HCT116 (cell line): ENCODE measurements at regions not wholly inside any gene's neighbourhood (a gene's known extent, or its start where the extent isn't known, plus 50 kb on each side); places are given as distances from the start of the nearest gene placed in this dataset.

Source experiments
- ATAC-seq: fragments of 200-7000 bp; cut with Tn5 transposase; 2 replicates; pipeline ENCODE4 v1.9.1; 2020; ENCODE audit warnings: mild to moderate bottlenecking, moderate library complexity
- BruUV-seq: library from RNA; stranded (reverse); fragments of 400-500 nt; replicated peaks from 2 replicates; lab custom pipeline; 2021; lab: Mats Ljungman, UMichigan
- CTCF ChIA-PET: fragments of 300-600 bp; sonication (Branson Sonifier 250); formaldehyde crosslinking; loops from one replicate; lab custom pipeline; 2021; ENCODE audit warnings: antibody characterized with exemption; lab: Charles Lee
- POLR2A ChIA-PET: fragments of 300-600, 350-600 bp; sonication (Branson Sonifier 250); formaldehyde crosslinking; loops from one replicate; lab custom pipeline; 2021; ENCODE audit warnings: antibody characterized with exemption; lab: Charles Lee
- RAD21 ChIA-PET, 2 experiments: fragments of 300-600 bp; sonication (Branson Sonifier 250); formaldehyde crosslinking; loops; one replicate each; lab custom pipeline; 2023; ENCODE audit warnings: low total read pairs in 2 of 2; ENCODE audit not compliant: uncharacterized antibody in 2 of 2, unreplicated experiment in 2 of 2, low non-redundant PET in 1 of 2; lab: Charles Lee
- DNase-seq: peaks from one replicate; pipeline ENCODE4 v3.0.0-alpha.2; 2010; ENCODE audit warnings: low read depth, low spot score
- H2AFZ ChIP-seq: fragments of 200-600 bp; shearing (Covaris generic), sonication (generic); 2 replicates; pipeline ENCODE4 v1.6.1; 2017; ENCODE audit warnings: low read depth, mixed run types, mixed read lengths, antibody characterized with exemption, low read length; ENCODE audit not compliant: poor library complexity, severe bottlenecking
- H3K27ac ChIP-seq: 2 replicates; pipeline ENCODE4 v1.5.1; 2012; ENCODE audit warnings: low read depth, low read length
- H3K27me3 ChIP-seq: fragments of 200-600 bp; sonication (generic); 2 replicates; pipeline ENCODE4 v1.6.1; 2016; ENCODE audit warnings: mixed run types, low read length, mixed read lengths; ENCODE audit not compliant: insufficient read depth
- H3K36me3 ChIP-seq, 2 experiments: fragments of 200-500 bp in 1 of 2; fragments of 200-600 bp in 1 of 2; sonication (Bioruptor generic) in 1 of 2; sonication (generic) in 1 of 2; 2 replicates each; pipeline versions ENCODE4 v1.5.1 to v1.6.1; 2014 to 2016; ENCODE audit warnings: low read length in 2 of 2, inconsistent platforms in 1 of 2, mixed read lengths in 1 of 2, mixed run types in 1 of 2; ENCODE audit not compliant: insufficient read depth in 2 of 2, control insufficient read depth in 1 of 2
- H3K4me1 ChIP-seq, 2 experiments: fragments of 200-600 bp in 1 of 2; sonication (generic) in 1 of 2; 2 replicates each; pipeline versions ENCODE4 v1.5.1 to v1.6.1; 2012 to 2017; ENCODE audit warnings: low read length in 2 of 2, inconsistent platforms in 1 of 2, mild to moderate bottlenecking in 1 of 2, mixed read lengths in 1 of 2, mixed run types in 1 of 2, moderate library complexity in 1 of 2; ENCODE audit not compliant: insufficient read depth in 2 of 2, control insufficient read depth in 1 of 2
- H3K4me2 ChIP-seq: fragments of 200-600 bp; sonication (generic); 2 replicates; pipeline ENCODE4 v1.6.1; 2017; ENCODE audit warnings: mixed run types, low read length, mixed read lengths
- H3K4me3 ChIP-seq, 2 experiments: fragments of 200-600 bp in 1 of 2; sonication (generic) in 1 of 2; replicated peaks in 1 of 2; 2 replicates each; pipeline ENCODE4 v1.5.1; 2011 to 2016; ENCODE audit warnings: low read length in 2 of 2, control low read depth in 1 of 2, low read depth in 1 of 2, mild to moderate bottlenecking in 1 of 2, mixed read lengths in 1 of 2, mixed run types in 1 of 2
- H3K79me2 ChIP-seq: fragments of 200-600 bp; sonication (generic); 2 replicates; pipeline ENCODE4 v1.6.1; 2017; ENCODE audit warnings: mild to moderate bottlenecking, mixed run types, low read length, moderate library complexity, mixed read lengths; ENCODE audit not compliant: insufficient read depth
- H3K9ac ChIP-seq: fragments of 200-600 bp; sonication (generic); 2 replicates; pipeline ENCODE4 v1.6.1; 2016; ENCODE audit warnings: low read length, mixed read lengths
- H3K9me2 ChIP-seq: fragments of 200-600 bp; sonication (generic), shearing (Covaris generic); 2 replicates; pipeline ENCODE4 v1.6.1; 2017; ENCODE audit warnings: mixed run types, mild to moderate bottlenecking, moderate library complexity; ENCODE audit not compliant: insufficient read depth
- H3K9me3 ChIP-seq, 2 experiments: fragments of 200-500 bp in 1 of 2; fragments of 200-600 bp in 1 of 2; sonication (Bioruptor generic) in 1 of 2; sonication (generic) in 1 of 2; 2 replicates each; pipeline ENCODE4 v1.6.1; 2014 to 2017; ENCODE audit warnings: low read length in 2 of 2, mixed read lengths in 2 of 2, inconsistent platforms in 1 of 2, low read depth in 1 of 2, mild to moderate bottlenecking in 1 of 2, mixed run types in 1 of 2, moderate library complexity in 1 of 2; ENCODE audit not compliant: control insufficient read depth in 1 of 2, insufficient read depth in 1 of 2
- H4K20me1 ChIP-seq: fragments of 200-600 bp; sonication (generic), shearing (Covaris generic); 2 replicates; pipeline ENCODE4 v1.6.1; 2017; ENCODE audit warnings: mixed run types, mild to moderate bottlenecking, moderate library complexity; ENCODE audit not compliant: insufficient read depth
- CBX3 ChIP-seq: IDR thresholded peaks from 2 replicates; pipeline ENCODE4 v1.6.1; 2012; ENCODE audit warnings: low read depth
- CTCF ChIP-seq, 3 experiments: fragments of 200-600 bp in 1 of 3; sonication (generic) in 1 of 3; IDR thresholded peaks in 2 of 3; conservative IDR thresholded peaks in 1 of 3; 2 replicates each; pipeline ENCODE4 v1.5.1; 2012 to 2017; ENCODE audit warnings: low read depth in 2 of 3, low read length in 2 of 3, antibody characterized with exemption in 1 of 3, borderline replicate concordance in 1 of 3, control low read depth in 1 of 3, mild to moderate bottlenecking in 1 of 3, mixed read lengths in 1 of 3, mixed run types in 1 of 3, moderate library complexity in 1 of 3; ENCODE audit not compliant: insufficient read depth in 1 of 3
- ELF1 ChIP-seq: IDR thresholded peaks from 2 replicates; pipeline ENCODE4 v1.6.1; 2012; ENCODE audit warnings: low read depth, borderline replicate concordance
- EZH2 ChIP-seq: fragments of 200-600 bp; sonication (generic); IDR thresholded peaks from 2 replicates; pipeline ENCODE4 v1.6.1; 2017; ENCODE audit warnings: antibody characterized with exemption, mixed run types
- FOSL1 ChIP-seq: IDR thresholded peaks from 2 replicates; pipeline ENCODE4 v1.6.1; 2012; ENCODE audit warnings: low read depth
- POLR2AphosphoS5 ChIP-seq: IDR thresholded peaks from 2 replicates; pipeline ENCODE4 v1.6.1; 2011; ENCODE audit warnings: mild to moderate bottlenecking, low read depth, low read length, moderate library complexity
- RAD21 ChIP-seq: IDR thresholded peaks from 2 replicates; pipeline ENCODE4 v1.6.1; 2012; ENCODE audit warnings: low read depth, mild to moderate bottlenecking
- SP1 ChIP-seq: IDR thresholded peaks from 2 replicates; pipeline ENCODE4 v1.6.1; 2012; ENCODE audit warnings: low read depth
- SRF ChIP-seq: IDR thresholded peaks from 2 replicates; pipeline ENCODE4 v1.6.1; 2012; ENCODE audit warnings: low read depth
- TCF7L2 ChIP-seq: IDR thresholded peaks from 2 replicates; pipeline ENCODE4 v1.7.0; 2011; ENCODE audit warnings: borderline replicate concordance, inconsistent platforms; ENCODE audit not compliant: insufficient read depth, insufficient read length; ENCODE audit errors: extremely low read depth
- YY1 ChIP-seq: IDR thresholded peaks from 2 replicates; pipeline ENCODE4 v1.6.1; 2011; ENCODE audit warnings: low read length, low read depth, moderate library complexity, mild to moderate bottlenecking; ENCODE audit not compliant: insufficient replicate concordance; ENCODE audit errors: extremely low read depth
- ZBTB33 ChIP-seq: IDR thresholded peaks from 2 replicates; pipeline ENCODE4 v1.6.1; 2011; ENCODE audit warnings: mild to moderate bottlenecking, low read length, moderate library complexity; ENCODE audit not compliant: insufficient replicate concordance; ENCODE audit errors: extremely low read depth
- intact Hi-C: fragments of 100-400 bp; cut with micrococcal nuclease; formaldehyde crosslinking; loops from 2 replicates; pipeline ENCODE4 v1.10.0; 2022
- TF ChIP-seq, protein P1 (sequence below): IDR thresholded peaks from 2 replicates; pipeline ENCODE4 v1.6.1; 2012
- TF ChIP-seq, protein P2 (sequence below): IDR thresholded peaks from 2 replicates; pipeline ENCODE4 v1.6.1; 2012

DNA sequence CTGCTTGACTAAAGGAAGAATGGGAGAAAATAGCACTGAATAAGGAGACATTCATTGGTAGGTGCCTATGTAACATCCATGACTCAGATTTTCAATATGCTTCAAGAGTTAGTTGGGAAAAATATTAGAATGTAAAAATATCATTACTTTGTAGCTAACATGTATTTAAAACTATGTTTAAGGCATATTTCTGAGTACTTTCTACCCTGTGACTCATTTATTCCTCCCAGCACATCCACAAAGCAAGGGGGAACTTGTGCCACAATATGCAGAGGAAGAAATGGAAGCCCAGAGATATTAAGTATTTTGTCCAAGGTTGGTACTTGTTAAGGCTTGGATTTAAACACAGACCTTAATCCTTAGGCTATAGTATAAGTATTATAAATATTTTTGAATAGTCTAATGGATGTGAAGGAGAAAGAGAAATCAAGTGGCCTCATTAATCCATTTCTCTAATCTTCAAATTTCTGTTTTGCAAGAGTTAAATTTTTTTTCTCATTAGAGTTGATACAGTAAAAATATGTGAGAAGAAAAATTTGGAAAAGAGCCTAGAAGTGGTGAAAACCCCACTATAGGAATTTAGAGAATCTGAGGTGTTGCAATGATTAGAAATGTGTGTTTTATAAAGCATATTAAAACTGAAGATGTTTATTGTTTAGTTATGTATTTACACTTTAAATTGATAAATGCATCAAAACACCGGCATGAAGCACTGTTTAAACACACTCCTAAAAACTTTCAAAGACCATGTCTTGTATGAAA lies 149.3 kb upstream of the GYPA start:
- Histone ChIP-seq H3K36me3 (no peaks in the 10 kb centered on the region), H3K4me3 (no peak overlapping the region), H4K20me1 (no peaks in the 10 kb centered on the region), H3K27me3 (no peaks in the 10 kb centered on the region), H3K4me1 (no peaks in the 10 kb centered on the region), H3K27ac (no peak overlapping the region), H3K9me2 (no peaks in the 10 kb centered on the region; the same call in 1 of the 2 replicates), H3K9me3 (no peaks in the 10 kb centered on the region), H3K4me2 (no peak overlapping the region), H3K79me2 (no peaks in the 10 kb centered on the region), H3K9ac (no peak overlapping the region), H2AFZ (no peak overlapping the region)
- ChIA-PET CTCF (no interaction called here), POLR2A (no interaction called here), RAD21 (no interaction called here)
- no peak for ATAC-seq
- intact Hi-C loops, result no loop called here
- no peak for DNase-seq
- no peak for TF ChIP-seq SRF
- TF ChIP-seq, protein P1, sequence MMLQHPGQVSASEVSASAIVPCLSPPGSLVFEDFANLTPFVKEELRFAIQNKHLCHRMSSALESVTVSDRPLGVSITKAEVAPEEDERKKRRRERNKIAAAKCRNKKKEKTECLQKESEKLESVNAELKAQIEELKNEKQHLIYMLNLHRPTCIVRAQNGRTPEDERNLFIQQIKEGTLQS, result no peak
- BruUV-seq, result no TSS peak

DNA sequence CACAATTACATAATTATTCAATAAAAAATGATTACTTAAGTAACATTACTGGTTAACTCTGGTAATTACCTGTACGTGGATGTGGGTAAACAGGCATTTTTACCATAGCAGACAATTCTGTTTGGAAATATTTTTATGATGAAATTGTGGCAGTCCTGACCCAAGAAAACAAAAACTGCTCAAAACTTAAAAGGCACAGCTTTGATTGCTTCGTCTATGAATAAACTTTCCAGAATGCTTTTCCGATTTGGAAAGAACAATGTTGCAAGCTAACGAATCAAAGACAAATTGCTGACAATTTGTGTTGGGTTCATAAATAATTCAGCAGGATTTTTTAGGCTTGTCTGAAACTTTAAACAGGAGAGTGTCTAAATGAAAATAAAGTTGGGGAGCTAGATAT lies 150.6 kb upstream of the GYPA start:
- no peak for DNase-seq
- TF ChIP-seq FOSL1 (no peak), CTCF (IDR thresholded peaks at IDR 0.05 in 2 of 3, conservative IDR thresholded peaks at IDR 0.05 in 1 of 3; ENCODE audit: borderline replicate concordance in 1 of 3, insufficient read depth in 1 of 3, low read depth in 2 of 3, low read length in 2 of 3) (no peak), EZH2 (no peak), TCF7L2 (no peak), POLR2AphosphoS5 (no peak), YY1 (no peak), CBX3 (no peak), RAD21 (no peak), ELF1 (no peak), SP1 (no peak), ZBTB33 (no peak)
- TF ChIP-seq, protein P2, sequence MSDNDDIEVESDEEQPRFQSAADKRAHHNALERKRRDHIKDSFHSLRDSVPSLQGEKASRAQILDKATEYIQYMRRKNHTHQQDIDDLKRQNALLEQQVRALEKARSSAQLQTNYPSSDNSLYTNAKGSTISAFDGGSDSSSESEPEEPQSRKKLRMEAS, result no peak

More for the DNA sequence above, 150.6 kb upstream of the GYPA start:
- H3K36me3 ChIP-seq, result no peaks in the 10 kb centered on the region
- ChIA-PET POLR2A (no interaction called here), RAD21 (no interaction called here), CTCF (no interaction called here)
- H2AFZ ChIP-seq, result no peak overlapping the region
- no peaks in the 10 kb centered on the region for H3K9me3 ChIP-seq
- no peak for ATAC-seq
- no peaks in the 10 kb centered on the region for H4K20me1 ChIP-seq
- H3K9ac ChIP-seq, result no peak overlapping the region
- H3K79me2 ChIP-seq, result no peaks in the 10 kb centered on the region
- H3K4me3 ChIP-seq, result no peak overlapping the region
- H3K4me2 ChIP-seq, result no peak overlapping the region
- intact Hi-C loops, result no loop called here
- no TSS peak for BruUV-seq
- no peaks in the 10 kb centered on the region for H3K4me1 ChIP-seq
- H3K27ac ChIP-seq, result no peak overlapping the region
- H3K9me2 ChIP-seq, result no peaks in the 10 kb centered on the region
- H3K27me3 ChIP-seq, result no peaks in the 10 kb centered on the region
